PC-3 (cell line): ENCODE measurements at regions not wholly inside any gene's neighbourhood (a gene's known extent, or its start where the extent isn't known, plus 50 kb on each side); places are given as distances from the start of the nearest gene placed in this dataset.
A peak's percentile ranks its signal among the peaks of the same experiment; 100 is the strongest.

ENCODE experiments used
- ATAC-seq: fragments of 200-7000 bp; cut with Tn5 transposase; 2 replicates; pipeline ENCODE4 v1.9.1; 2020; ENCODE audit warnings: mild to moderate bottlenecking, moderate library complexity
- BruUV-seq: library from RNA; stranded (reverse); fragments of 400-500 nt; replicated peaks from 2 replicates; lab custom pipeline; 2021; lab: Mats Ljungman, UMichigan
- CTCF ChIA-PET: fragments of 300-600 bp; sonication (Branson Sonifier 250); formaldehyde crosslinking; loops from one replicate; lab custom pipeline; 2022; ENCODE audit warnings: antibody characterized with exemption; lab: Charles Lee
- POLR2A ChIA-PET: fragments of 300-600 bp; sonication (Branson Sonifier 250); formaldehyde crosslinking; loops from one replicate; lab custom pipeline; 2022; ENCODE audit warnings: antibody characterized with exemption; ENCODE audit not compliant: unreplicated experiment; lab: Charles Lee
- DNase-seq: peaks from one replicate; pipeline ENCODE4 v3.0.0-alpha.2; 2015
- H2AFZ ChIP-seq: fragments of 300-600 bp; sonication (generic); 2 replicates; pipeline ENCODE4 v1.6.0; 2016; ENCODE audit warnings: antibody characterized with exemption, low read length
- H3F3A ChIP-seq: fragments of 300-600 bp; sonication (generic); one replicate; pipeline ENCODE4 v1.6.0; 2017; ENCODE audit warnings: antibody characterized with exemption, low read length, control low read depth, mild to moderate bottlenecking; ENCODE audit not compliant: unreplicated experiment
- H3K27ac ChIP-seq: fragments of 300-600 bp; sonication (generic); 2 replicates; pipeline ENCODE4 v1.5.1; 2016; ENCODE audit warnings: mild to moderate bottlenecking, low read length
- H3K27me3 ChIP-seq: fragments of 300-600 bp; sonication (generic); 2 replicates; pipeline ENCODE4 v1.6.1; 2016; ENCODE audit warnings: low read length, mixed read lengths
- H3K36me3 ChIP-seq: fragments of 300-600 bp; sonication (generic); 2 replicates; pipeline ENCODE4 v1.6.1; 2016; ENCODE audit warnings: low read depth, mixed run types, low read length, mixed read lengths
- H3K4me1 ChIP-seq: fragments of 300-600 bp; sonication (generic); 2 replicates; pipeline ENCODE4 v1.5.1; 2016; ENCODE audit warnings: low read length; ENCODE audit not compliant: insufficient read depth
- H3K4me2 ChIP-seq: fragments of 300-600 bp; sonication (generic); 2 replicates; pipeline ENCODE4 v1.6.0; 2016; ENCODE audit warnings: low read length
- H3K4me3 ChIP-seq: fragments of 300-600 bp; sonication (generic); 2 replicates; pipeline ENCODE4 v1.5.1; 2016; ENCODE audit warnings: mild to moderate bottlenecking, low read length, mixed read lengths
- H3K79me2 ChIP-seq: fragments of 300-600 bp; sonication (generic); 2 replicates; pipeline ENCODE4 v1.6.1; 2017; ENCODE audit warnings: low read length, mixed read lengths
- H3K9ac ChIP-seq: fragments of 300-600 bp; sonication (generic); 2 replicates; pipeline ENCODE4 v1.6.0; 2016; ENCODE audit warnings: mild to moderate bottlenecking, low read length
- H3K9me2 ChIP-seq: fragments of 300-600 bp; sonication (generic); replicated peaks from 2 replicates; pipeline ENCODE4 v1.6.1; 2016; ENCODE audit warnings: mixed run types, low read length, mixed read lengths
- H3K9me3 ChIP-seq: fragments of 300-600 bp; sonication (generic); 2 replicates; pipeline ENCODE4 v1.6.1; 2016; ENCODE audit warnings: low read length, mixed read lengths
- H4K20me1 ChIP-seq: fragments of 300-600 bp; sonication (generic); 2 replicates; pipeline ENCODE4 v1.6.1; 2016; ENCODE audit warnings: low read length, mixed read lengths
- EZH2 ChIP-seq: fragments of 300-600 bp; sonication (generic); IDR thresholded peaks from one replicate; pipeline ENCODE4 v1.6.1; 2017; ENCODE audit warnings: antibody characterized with exemption, mild to moderate bottlenecking, low read length; ENCODE audit not compliant: unreplicated experiment
- EZH2phosphoT487 ChIP-seq: fragments of 300-600 bp; sonication (generic); IDR thresholded peaks from 2 replicates; pipeline ENCODE4 v1.6.1; 2018; ENCODE audit warnings: mild to moderate bottlenecking, antibody characterized with exemption, low read length, borderline replicate concordance
- intact Hi-C: fragments of 100-400 bp; cut with micrococcal nuclease; formaldehyde crosslinking; loops from 2 replicates; pipeline ENCODE4 v1.9.0; 2023
- TF ChIP-seq, protein P1 (sequence below): fragments of 300-600 bp; sonication (generic); conservative IDR thresholded peaks from 2 replicates; pipeline ENCODE4 v1.5.1; 2017; ENCODE audit warnings: antibody characterized with exemption, low read depth, mild to moderate bottlenecking, low read length

DNA sequence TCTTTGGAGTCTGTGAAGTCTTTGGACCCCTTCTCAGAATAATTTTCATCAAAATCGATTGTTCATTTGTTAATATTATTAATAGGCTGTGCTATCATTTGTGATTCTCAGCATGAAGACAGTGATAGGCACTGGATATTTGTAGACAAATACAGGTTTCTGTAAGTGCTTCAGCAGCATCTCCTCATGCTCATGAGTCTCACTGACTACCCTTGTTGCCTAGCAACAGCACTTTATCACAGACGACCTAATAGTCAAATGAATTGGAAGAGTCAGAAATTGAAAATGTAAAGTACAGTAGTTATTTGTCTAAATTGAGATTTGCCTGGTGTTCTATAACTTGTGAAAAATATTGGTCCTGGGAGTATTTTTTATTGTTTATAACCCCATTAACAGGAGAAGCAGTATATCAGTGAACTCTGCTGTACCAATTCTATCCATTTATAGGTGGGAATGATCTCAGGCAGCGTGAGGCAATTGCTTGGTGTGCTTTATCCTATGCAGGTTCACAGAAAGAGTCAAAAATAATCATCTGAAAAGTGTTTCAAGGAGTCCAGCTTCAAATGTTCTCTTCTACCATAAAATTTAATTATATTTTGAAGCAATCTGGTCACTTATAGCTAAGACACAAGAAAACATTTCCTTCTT, 684.6 kb downstream of the RFPL4B start:
- H2AFZ ChIP-seq, result no peak overlapping the region
- no TSS peak for BruUV-seq
- no peak overlapping the region for H3K4me3 ChIP-seq
- intact Hi-C loops, result no loop called here
- H3K27me3 ChIP-seq, result no peaks in the 10 kb centered on the region
- H3K9ac ChIP-seq, result no peak overlapping the region
- ChIA-PET POLR2A (no interaction called here), CTCF (no interaction called here)
- H3K9me2 ChIP-seq, result no peaks in the 10 kb centered on the region
- TF ChIP-seq EZH2phosphoT487, result no peak
- TF ChIP-seq EZH2, result no peak
- TF ChIP-seq, protein P1, sequence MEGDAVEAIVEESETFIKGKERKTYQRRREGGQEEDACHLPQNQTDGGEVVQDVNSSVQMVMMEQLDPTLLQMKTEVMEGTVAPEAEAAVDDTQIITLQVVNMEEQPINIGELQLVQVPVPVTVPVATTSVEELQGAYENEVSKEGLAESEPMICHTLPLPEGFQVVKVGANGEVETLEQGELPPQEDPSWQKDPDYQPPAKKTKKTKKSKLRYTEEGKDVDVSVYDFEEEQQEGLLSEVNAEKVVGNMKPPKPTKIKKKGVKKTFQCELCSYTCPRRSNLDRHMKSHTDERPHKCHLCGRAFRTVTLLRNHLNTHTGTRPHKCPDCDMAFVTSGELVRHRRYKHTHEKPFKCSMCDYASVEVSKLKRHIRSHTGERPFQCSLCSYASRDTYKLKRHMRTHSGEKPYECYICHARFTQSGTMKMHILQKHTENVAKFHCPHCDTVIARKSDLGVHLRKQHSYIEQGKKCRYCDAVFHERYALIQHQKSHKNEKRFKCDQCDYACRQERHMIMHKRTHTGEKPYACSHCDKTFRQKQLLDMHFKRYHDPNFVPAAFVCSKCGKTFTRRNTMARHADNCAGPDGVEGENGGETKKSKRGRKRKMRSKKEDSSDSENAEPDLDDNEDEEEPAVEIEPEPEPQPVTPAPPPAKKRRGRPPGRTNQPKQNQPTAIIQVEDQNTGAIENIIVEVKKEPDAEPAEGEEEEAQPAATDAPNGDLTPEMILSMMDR, result no peak
- H3K4me1 ChIP-seq, result no peaks in the 10 kb centered on the region
- H3K9me3 ChIP-seq, result no peaks in the 10 kb centered on the region
- ATAC-seq (no peak), DNase-seq (no peak)
- H3K79me2 ChIP-seq, result no peaks in the 10 kb centered on the region
- no peaks in the 10 kb centered on the region for H4K20me1 ChIP-seq
- no peak overlapping the region for H3K27ac ChIP-seq
- H3K36me3 ChIP-seq, result no peaks in the 10 kb centered on the region
- no peak overlapping the region for H3K4me2 ChIP-seq
- no peaks in the 10 kb centered on the region for H3F3A ChIP-seq

DNA sequence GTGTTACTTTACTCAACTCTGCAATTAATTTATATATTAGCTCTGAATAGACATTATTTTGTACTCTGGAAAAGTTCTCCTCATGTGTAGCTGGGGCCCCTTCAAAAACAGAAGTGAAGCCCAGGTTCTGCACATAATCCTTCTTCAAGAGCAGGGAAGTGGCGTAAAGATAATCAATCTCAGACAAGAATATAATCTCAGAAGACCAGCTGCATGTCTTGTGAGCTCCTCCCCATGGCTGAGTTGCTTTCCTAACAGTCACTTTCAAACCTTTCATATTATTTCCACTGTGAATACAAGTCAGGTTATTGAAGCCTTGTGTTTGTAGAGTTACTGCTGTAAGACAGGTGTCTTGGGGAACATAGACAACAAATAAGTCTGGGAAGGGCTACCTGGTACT, 691.9 kb downstream of the RFPL4B start:
- Histone ChIP-seq H3K4me3 (no peak overlapping the region), H3K4me2 (no peak overlapping the region), H3K4me1 (no peaks in the 10 kb centered on the region), H3F3A (no peaks in the 10 kb centered on the region), H3K9me2 (no peaks in the 10 kb centered on the region), H2AFZ (no peak overlapping the region), H3K27ac (no peak overlapping the region), H3K9me3 (no peaks in the 10 kb centered on the region), H4K20me1 (no peaks in the 10 kb centered on the region), H3K36me3 (no peaks in the 10 kb centered on the region), H3K27me3 (no peaks in the 10 kb centered on the region), H3K9ac (no peak overlapping the region), H3K79me2 (no peaks in the 10 kb centered on the region)
- DNase-seq (no peak), ATAC-seq (no peak)
- ChIA-PET POLR2A (no interaction called here), CTCF (no interaction called here)
- BruUV-seq, result no TSS peak
- intact Hi-C loops, result no loop called here
- TF ChIP-seq EZH2 (no peak), EZH2phosphoT487 (no peak)
- TF ChIP-seq, protein P1, result no peak

DNA sequence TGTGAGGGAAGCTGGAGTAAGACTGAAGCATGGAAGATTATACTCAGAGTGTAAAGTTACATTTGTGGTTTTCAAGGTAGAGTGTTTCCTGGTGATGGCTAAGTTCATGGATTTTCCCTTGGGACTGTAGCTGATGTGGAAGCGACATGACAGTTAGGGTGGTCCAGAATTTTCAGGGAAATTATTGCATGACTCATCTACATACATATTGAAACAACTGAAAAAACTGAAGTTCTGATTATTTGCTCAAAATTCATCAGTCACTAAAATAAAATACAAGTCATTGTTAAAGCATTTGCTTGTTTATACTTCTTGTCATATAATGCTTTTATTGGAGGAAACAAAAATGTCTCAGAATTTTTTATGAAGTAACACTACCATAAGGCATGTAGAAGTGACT, 700.0 kb downstream of the RFPL4B start:
- Histone ChIP-seq H3K36me3 (no peaks in the 10 kb centered on the region), H3K4me2 (peak overlapping the region; percentile 31; the same call in 1 of the 2 replicates), H4K20me1 (no peaks in the 10 kb centered on the region), H3K9ac (peak overlapping the region; percentile 29; the same call in 1 of the 2 replicates), H3K79me2 (no peaks in the 10 kb centered on the region), H3K27me3 (no peaks in the 10 kb centered on the region), H3K9me3 (no peaks in the 10 kb centered on the region), H3K9me2 (no peaks in the 10 kb centered on the region), H3K27ac (peak overlapping the region; percentile 83), H3K4me3 (no peak overlapping the region), H2AFZ (no peak overlapping the region), H3F3A (no peaks in the 10 kb centered on the region), H3K4me1 (peaks cover 44% of the 10 kb centered on the region)
- peak; percentile 90 for ATAC-seq
- ChIA-PET CTCF (no interaction called here), POLR2A (interaction anchor here (0.7 kb wide), 1 partner anchor 443 kb away, joined by 5 read pairs; no protein-coding TSS in a partner anchor)
- intact Hi-C loops, result loop anchor here (1.0 to 10.0 kb wide), 5 partner anchors 73 to 812 kb away; no protein-coding TSS in a partner anchor
- DNase-seq, result peak; percentile 79
- no TSS peak for BruUV-seq
- TF ChIP-seq, protein P1, result no peak
- TF ChIP-seq EZH2phosphoT487 (no peak), EZH2 (no peak)
